GM19351 (cell line): ENCODE measurements at regions not wholly inside any gene's neighbourhood (a gene's known extent, or its start where the extent isn't known, plus 50 kb on each side); places are given as distances from the start of the nearest gene placed in this dataset.

Source experiments
- ATAC-seq: cut with Tn5 transposase; IDR thresholded peaks from one replicate; pipeline ENCODE4 v1.9.1; 2021; ENCODE audit warnings: mild to moderate bottlenecking, moderate library complexity; ENCODE audit not compliant: unreplicated experiment

GRCh38 chr2:45180779-45181178 lies 171.5 kb upstream of the SIX2 start:
- no peak for ATAC-seq

- no peak for ATAC-seq
Measured at GRCh38 chr2:45180033-45180746, 170.9 kb upstream of the SIX2 start.

GRCh38 chr2:45178854-45179253 lies 169.6 kb upstream of the SIX2 start:
- no peak for ATAC-seq

GRCh38 chr2:45178359-45178758 lies 169.1 kb upstream of the SIX2 start:
- no peak for ATAC-seq

- no peak for ATAC-seq
Measured at GRCh38 chr2:45177870-45178269, 168.6 kb upstream of the SIX2 start.

- no peak for ATAC-seq
Measured at GRCh38 chr2:45176390-45176789, 167.1 kb upstream of the SIX2 start.

- ATAC-seq, result no peak
Measured at GRCh38 chr2:45173513-45173912, 164.3 kb upstream of the SIX2 start.

- no peak for ATAC-seq
Measured at GRCh38 chr2:45172760-45173392, 163.6 kb upstream of the SIX2 start.

GRCh38 chr2:45172142-45172541 lies 162.9 kb upstream of the SIX2 start:
- ATAC-seq, result no peak

- ATAC-seq, result no peak
Measured at GRCh38 chr2:45171136-45171501, 161.9 kb upstream of the SIX2 start.

GRCh38 chr2:45170191-45171135 lies 161.2 kb upstream of the SIX2 start:
- ATAC-seq, result no peak

- ATAC-seq, result no peak
Measured at GRCh38 chr2:45169339-45170190, 160.3 kb upstream of the SIX2 start.

GRCh38 chr2:45168711-45169338 lies 159.6 kb upstream of the SIX2 start:
- no peak for ATAC-seq

GRCh38 chr2:45167920-45168629 lies 158.8 kb upstream of the SIX2 start:
- no peak for ATAC-seq

GRCh38 chr2:45166229-45166890 lies 157.1 kb upstream of the SIX2 start:
- no peak for ATAC-seq

- no peak for ATAC-seq
Measured at GRCh38 chr2:45162711-45163110, 153.5 kb upstream of the SIX2 start.

GRCh38 chr2:45156605-45157004 lies 147.4 kb upstream of the SIX2 start:
- no peak for ATAC-seq

GRCh38 chr2:45154606-45155155 lies 145.4 kb upstream of the SIX2 start:
- no peak for ATAC-seq

- no peak for ATAC-seq
Measured at GRCh38 chr2:45154144-45154543, 144.9 kb upstream of the SIX2 start.
